ENCODE measurements at regions not wholly inside any gene's neighbourhood (a gene's known extent, or its start where the extent isn't known, plus 50 kb on each side); places are given as distances from the start of the nearest gene placed in this dataset.
"Not testable (repeated sequence)": the region's sequence is repeated elsewhere in the genome, so short reads cannot be mapped to it uniquely, and the experiment has no call there.

DNA sequence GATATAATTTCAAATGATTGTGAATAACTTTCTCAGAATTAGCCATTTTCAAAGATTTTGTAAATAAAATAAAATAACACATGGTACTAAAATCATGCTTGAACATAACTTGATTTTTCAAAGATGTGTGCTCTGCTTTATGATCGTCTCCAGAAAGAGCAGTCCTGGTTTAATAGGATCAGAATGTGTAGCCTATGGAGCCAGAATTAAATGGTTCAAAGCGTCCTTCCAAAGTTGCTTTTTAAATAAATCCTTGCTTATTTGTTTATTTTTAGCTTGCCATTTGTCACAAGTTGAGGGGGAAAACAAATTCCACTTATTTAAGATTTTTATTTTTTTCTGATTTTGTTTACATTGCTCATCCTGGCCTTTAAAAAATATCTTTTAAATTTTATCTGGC, 123.7 kb upstream of the SPRED1 start:
- no peak overlapping the region for H3K4me3 ChIP-seq (replicated peaks in 1 of 2; ENCODE audit: low read depth in 2 of 2, low read length in 2 of 2)
- DNase-seq (ENCODE audit: low read depth in 2 of 2): peak in 1 of 2 donors; percentile 15
- TF ChIP-seq, protein P1, sequence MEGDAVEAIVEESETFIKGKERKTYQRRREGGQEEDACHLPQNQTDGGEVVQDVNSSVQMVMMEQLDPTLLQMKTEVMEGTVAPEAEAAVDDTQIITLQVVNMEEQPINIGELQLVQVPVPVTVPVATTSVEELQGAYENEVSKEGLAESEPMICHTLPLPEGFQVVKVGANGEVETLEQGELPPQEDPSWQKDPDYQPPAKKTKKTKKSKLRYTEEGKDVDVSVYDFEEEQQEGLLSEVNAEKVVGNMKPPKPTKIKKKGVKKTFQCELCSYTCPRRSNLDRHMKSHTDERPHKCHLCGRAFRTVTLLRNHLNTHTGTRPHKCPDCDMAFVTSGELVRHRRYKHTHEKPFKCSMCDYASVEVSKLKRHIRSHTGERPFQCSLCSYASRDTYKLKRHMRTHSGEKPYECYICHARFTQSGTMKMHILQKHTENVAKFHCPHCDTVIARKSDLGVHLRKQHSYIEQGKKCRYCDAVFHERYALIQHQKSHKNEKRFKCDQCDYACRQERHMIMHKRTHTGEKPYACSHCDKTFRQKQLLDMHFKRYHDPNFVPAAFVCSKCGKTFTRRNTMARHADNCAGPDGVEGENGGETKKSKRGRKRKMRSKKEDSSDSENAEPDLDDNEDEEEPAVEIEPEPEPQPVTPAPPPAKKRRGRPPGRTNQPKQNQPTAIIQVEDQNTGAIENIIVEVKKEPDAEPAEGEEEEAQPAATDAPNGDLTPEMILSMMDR (IDR thresholded peaks at IDR 0.05; ENCODE audit: low read depth, low read length): no peak

DNA sequence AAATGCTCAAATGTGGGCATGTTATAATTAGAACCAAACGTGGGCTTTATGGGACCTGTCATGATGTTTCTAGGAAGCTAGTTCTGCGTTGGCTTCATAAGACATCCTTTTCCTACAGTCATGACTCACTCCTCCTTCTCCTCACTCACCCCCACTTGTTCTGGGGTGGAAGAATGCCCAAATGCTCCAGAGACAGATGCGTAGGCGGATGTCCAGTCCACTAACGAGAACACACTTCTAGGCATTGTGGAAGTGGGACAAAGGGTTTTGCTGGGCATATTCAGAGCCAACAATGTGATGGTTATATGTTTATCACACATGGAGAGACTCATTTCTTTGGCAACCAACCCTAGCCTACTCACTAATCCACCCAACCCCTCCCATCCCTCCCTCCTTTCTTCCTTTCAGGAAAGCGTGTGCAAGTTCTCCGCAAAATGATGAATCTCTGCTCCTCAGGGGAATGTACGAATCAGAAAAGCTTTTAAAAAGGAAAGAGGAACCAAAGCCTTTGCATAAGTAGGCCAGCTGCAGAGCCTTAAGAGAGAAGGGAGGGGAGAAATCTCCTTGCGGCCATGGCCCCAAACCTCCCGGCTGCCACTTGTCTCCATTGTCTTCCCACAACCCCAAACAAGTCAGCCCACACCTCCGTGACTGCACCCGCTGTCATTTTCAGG, 123.0 kb upstream of the SPRED1 start:
- peak overlapping the region; percentile 14 to 25 for H3K4me3 ChIP-seq (replicated peaks in 1 of 2; ENCODE audit: low read depth in 2 of 2, low read length in 2 of 2)
- TF ChIP-seq, protein P1 (IDR thresholded peaks at IDR 0.05; ENCODE audit: low read depth, low read length): no peak
- DNase-seq (ENCODE audit: low read depth in 2 of 2): peak; percentile 100

DNA sequence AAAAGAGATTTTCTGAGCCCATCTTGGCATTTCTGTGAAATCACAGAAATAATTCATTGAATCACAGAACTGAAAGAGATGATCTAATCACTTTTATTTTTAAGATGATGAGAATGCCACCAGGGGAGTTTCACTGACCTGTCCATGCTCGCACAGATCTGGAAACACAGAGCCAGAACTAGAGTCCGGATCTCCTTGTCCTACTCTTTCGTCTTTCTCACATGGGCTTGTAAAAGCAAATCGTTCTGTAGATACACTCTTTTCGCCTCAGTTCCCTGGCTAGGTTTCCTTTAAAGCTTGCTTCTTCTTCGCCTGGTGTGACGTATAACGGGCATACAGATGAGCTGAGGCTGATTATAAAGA, 122.5 kb upstream of the SPRED1 start:
- TF ChIP-seq, protein P1 (IDR thresholded peaks at IDR 0.05; ENCODE audit: low read depth, low read length): no peak
- DNase-seq (ENCODE audit: low read depth in 2 of 2): no peak
- H3K4me3 ChIP-seq (replicated peaks in 1 of 2; ENCODE audit: low read depth in 2 of 2, low read length in 2 of 2): peak overlapping the region; percentile 14 to 25

DNA sequence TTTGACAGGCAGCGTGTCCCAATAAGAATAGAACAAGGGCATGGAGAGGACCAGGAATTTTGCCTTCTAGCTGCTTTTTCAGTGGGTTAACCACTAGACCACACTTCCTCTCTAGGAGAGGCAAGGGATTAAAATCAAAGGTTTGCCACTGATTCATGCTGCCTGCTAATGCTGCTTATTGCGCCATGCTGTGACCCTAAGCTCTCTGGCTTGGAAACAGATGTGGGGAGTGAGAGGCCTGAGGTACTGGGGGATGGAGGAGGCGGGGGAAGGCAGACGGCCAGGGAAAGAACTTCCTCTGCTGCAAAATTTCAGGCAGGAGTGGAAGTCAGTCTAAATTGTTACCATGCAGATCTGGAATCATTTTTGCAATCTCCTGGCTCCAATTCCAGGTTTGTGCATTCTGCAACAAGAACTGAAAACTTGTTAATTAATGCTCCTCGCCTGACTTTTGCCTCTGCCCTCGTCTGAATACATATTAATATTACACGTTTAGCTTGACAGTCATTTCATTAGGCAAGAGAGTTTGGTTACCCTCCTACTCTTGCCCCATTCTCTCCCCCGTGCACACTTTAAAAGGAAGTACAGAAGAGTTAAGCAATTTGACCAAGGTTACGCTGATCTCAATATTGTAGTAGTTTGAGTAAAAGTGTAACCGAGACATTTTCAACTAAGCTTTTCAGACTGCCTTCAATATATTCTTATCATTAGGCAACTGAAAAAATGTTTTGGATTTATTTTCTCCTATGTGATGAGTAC, 121.7 kb upstream of the SPRED1 start:
- TF ChIP-seq, protein P1 (IDR thresholded peaks at IDR 0.05; ENCODE audit: low read depth, low read length): no peak
- DNase-seq (ENCODE audit: low read depth in 2 of 2): peak; percentile 98 to 99
- H3K4me3 ChIP-seq (replicated peaks in 1 of 2; ENCODE audit: low read depth in 2 of 2, low read length in 2 of 2): peak overlapping the region in 1 of 2 donors; percentile 25

DNA sequence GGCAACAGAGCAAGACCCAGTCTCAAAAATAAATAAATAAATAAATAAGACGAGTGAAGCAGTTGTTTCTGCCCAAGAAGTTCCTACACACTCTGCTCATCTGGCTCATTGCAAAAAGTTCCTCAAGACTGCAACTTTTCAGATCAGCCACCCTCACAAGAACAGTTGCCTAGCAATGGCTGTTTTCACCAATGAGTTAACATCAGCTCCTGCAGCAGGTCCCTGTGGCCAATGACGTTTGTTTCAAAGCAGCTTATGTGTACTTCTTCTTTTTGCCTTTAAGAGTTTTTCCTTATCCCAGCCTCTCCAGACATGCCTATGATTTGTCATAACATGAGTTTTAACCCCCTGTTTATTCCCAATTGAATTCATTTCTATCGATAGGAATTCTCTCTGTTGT, 118.4 kb upstream of the SPRED1 start:
- TF ChIP-seq, protein P1 (IDR thresholded peaks at IDR 0.05; ENCODE audit: low read depth, low read length): no peak
- DNase-seq (ENCODE audit: low read depth in 2 of 2): no peak
- H3K4me3 ChIP-seq (replicated peaks in 1 of 2; ENCODE audit: low read depth in 2 of 2, low read length in 2 of 2): no peak overlapping the region

DNA sequence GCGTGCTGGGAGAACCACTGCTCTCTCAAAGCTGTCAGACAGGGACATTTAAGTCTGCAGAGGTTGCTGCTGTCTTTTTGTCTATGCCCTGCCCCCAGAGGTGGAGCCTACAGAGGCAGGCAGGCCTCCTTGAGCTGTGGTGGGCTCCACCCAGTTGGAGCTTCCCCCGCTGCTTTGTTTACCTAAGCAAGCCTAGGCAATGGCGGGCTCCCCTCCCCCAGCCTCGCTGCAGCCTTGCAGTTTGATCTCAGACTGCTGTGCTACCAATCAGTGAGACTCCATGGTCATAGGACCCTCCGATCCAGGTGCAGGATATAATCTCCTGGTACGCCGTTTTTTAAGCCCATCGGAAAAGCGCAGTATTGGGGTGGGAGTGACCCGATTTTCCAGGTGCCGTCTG, 110.4 kb upstream of the SPRED1 start:
- not testable (repeated sequence) for DNase-seq (ENCODE audit: low read depth in 2 of 2); H3K4me3 ChIP-seq (replicated peaks in 1 of 2; ENCODE audit: low read depth in 2 of 2, low read length in 2 of 2)

DNA sequence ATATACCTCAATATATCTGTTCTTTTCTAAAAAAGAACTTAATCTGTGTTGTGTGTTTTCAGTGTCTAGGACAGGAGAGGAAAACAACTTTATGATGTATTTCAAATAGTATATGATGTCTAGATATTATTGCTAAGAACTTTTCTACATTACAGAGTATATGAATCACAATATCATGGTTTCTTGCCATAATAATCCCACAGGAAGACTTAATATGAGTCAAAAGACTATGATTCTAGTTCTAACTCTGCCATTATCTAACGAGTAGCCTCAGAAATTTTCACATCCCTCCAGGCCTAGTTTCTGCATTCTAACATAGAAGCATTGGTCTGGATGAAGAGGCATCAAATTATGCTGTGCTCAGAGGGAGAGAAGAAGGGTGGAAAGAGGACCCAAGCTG, 107.7 kb upstream of the SPRED1 start:
- TF ChIP-seq, protein P1 (IDR thresholded peaks at IDR 0.05; ENCODE audit: low read depth, low read length): no peak
- DNase-seq (ENCODE audit: low read depth in 2 of 2): peak; percentile 31 to 74
- H3K4me3 ChIP-seq (replicated peaks in 1 of 2; ENCODE audit: low read depth in 2 of 2, low read length in 2 of 2): no peak overlapping the region

All from cardiac fibroblast (primary cell).